Activated CD4-positive, alpha-beta T cell treated with anti-CD3 and anti-CD28 coated beads, Interleukin-2, amount 50 U/mL, for 4 hours (primary cell): ENCODE measurements at regions not wholly inside any gene's neighbourhood (a gene's known extent, or its start where the extent isn't known, plus 50 kb on each side); places are given as distances from the start of the nearest gene placed in this dataset.
"Not testable (repeated sequence)": the region's sequence is repeated elsewhere in the genome, so short reads cannot be mapped to it uniquely, and the experiment has no call there.

Experiments
- DNase-seq, 2 experiments: peaks; one replicate each; pipeline ENCODE4 v3.0.0-alpha.2; 2020

DNA sequence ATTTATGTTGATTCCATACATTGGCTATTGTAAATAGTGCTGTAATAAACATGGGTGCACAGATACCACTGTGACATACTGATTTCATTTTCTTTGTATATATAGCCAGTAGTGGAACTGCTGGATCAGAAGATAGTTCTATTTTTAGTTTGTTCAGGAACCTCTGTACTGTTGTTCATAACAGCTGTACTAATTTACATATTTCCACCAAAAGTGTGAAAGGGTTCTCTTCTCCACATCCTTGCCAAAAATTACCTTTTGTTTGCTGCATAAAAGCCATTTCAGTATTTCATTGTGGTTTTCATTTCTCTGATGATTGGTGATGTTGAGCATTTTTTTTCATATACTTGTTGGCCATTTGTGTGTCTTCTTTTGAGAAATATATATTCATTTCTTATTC lies 1962.1 kb downstream of the PCDH9 start:
- no peak for DNase-seq

DNA sequence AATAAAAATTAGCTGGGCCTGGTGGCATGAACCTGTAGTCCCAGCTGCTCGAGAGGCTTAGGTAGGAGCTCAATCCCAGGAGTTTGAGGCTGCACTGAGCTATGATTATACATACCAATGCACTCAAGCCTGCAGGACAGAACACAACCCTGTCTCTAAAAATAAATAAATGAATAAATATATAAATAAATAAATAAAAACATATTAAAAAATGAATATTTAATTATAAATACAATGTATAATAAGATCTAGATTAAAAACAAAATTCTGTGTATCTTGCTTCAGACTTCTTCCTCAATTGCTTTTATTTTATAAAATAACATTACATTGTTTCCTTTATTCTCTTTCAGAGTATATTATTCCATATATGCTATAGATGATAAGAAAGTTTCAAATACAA lies 1964.1 kb downstream of the PCDH9 start:
- DNase-seq = no peak

- DNase-seq = no peak
Measured at GRCh38 chr13:65264066-65264465, 1966.1 kb downstream of the PCDH9 start.

DNA sequence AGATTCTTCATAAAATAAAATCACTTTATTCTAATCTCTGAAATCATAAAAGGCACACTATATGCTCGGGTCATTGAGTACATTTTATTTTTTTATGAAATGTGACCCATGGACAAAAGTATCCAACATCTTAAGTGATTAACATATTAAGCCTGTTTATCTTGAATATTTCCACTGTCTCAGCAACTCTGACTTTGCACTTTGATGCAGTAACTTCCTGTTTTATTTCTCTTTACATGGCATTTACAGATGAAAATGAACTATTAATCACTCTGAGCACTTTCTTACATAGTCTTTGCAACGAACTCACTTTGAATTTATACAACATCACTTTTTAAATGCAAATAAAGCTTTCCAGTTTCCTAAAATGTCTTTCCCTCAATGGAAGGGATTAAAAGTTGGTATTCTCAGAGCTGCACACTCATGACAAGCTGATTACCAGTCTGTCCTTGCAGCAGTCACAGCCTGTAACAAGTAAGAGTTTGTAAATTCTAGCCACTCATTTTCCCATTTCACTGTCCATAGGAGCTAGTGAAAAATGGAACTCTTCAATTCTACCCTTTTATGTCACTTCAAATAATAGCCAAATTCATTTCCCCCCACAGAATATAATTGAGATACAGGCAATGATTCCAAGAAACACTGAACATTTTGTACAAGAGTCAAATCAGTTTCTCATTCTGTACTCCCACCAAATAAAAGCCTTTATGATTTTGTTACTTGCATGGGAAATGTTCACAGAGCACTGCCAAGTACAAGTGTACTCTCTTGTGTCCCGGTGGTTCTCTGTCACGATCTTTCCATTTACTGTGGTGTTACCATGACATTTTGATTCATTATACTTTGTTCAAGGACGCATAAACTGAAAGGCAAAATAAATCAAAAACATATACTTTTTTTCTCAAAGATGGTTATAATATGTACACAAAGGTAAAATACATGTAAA lies 1968.9 kb downstream of the PCDH9 start:
- no peak for DNase-seq

- no peak for DNase-seq
Measured at GRCh38 chr13:65240773-65241172, 1989.4 kb downstream of the PCDH9 start.

DNA sequence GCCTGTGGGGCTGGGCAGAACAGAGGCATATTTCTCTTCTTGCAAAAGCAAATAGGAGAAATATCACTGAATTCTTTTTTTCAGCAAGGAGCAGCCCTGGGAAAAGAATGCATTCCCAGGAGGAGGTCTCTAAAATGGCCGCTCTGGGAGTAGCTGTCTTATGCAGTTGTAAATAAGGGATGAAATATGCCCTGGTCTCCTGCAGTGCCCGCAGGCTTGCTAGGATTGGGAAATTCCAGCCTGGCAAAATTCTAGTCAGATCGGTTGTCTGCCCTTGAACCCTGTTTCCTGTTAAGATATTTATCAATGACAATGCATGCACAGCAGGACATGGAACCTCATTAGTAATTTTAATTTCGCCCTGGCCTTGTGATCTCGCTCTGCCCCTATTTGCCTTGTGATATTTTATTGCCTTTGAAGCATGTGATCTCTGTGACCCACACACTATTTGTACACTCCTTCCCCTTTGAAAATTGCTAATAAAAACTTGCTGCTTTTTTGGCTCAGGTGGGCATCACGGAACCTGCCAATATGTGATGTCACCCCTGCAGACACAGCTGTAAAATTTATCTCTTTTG lies 1993.2 kb downstream of the PCDH9 start:
- no peak for DNase-seq

- DNase-seq = no peak
Measured at GRCh38 chr13:65217471-65217995, 2012.6 kb downstream of the PCDH9 start.

DNA sequence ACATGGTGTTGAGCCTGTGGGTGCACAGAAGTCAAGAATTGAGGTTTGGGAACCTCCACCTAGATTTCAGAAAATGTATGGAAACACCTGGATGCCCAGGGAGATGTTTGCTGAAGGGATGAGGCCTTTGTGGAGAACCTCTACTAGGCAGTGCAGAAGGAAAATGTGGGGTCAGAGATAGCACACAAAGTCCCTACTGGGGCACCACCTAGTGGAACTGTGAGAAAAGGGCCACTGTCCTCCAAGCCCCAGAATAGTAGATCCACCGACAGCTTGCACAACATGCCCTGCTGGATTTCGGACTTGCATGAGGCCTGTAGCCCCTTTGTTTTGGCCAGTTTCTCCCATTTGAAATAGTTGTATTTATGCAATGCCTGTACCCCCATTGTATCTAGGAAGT lies 2027.3 kb downstream of the PCDH9 start:
- DNase-seq = not testable (repeated sequence)

DNA sequence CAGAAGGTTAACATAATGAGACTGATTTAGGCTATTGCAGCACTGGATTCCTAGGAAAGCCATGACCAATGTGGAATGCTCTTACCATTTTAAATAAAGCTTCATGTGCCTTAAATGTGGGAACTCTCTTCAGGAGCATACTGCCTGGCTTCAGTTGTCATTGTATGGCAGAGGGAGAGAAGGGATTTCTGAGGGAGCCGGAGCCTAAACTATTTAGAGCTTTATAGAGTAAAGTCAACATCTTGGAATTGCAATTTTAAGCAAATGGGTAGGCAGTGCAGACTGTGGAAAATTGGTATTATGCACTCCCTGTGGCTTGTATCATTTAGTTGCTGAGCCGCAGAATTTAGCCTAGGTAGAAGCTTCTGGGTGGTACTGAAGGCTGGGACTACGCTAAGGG lies 2041.4 kb downstream of the PCDH9 start:
- no peak for DNase-seq

- DNase-seq = no peak
Measured at GRCh38 chr13:65168026-65168425, 2062.1 kb downstream of the PCDH9 start.

GRCh38 chr13:65166675-65167074 lies 2063.5 kb downstream of the PCDH9 start:
- DNase-seq = no peak

GRCh38 chr13:65159803-65160202 lies 2070.3 kb downstream of the PCDH9 start:
- DNase-seq = no peak

GRCh38 chr13:65155861-65156260 lies 2074.3 kb downstream of the PCDH9 start:
- DNase-seq = no peak

- DNase-seq = no peak
Measured at GRCh38 chr13:65154661-65155447, 2075.3 kb downstream of the PCDH9 start.

GRCh38 chr13:65149687-65150086 lies 2080.4 kb downstream of the PCDH9 start:
- DNase-seq = no peak

DNA sequence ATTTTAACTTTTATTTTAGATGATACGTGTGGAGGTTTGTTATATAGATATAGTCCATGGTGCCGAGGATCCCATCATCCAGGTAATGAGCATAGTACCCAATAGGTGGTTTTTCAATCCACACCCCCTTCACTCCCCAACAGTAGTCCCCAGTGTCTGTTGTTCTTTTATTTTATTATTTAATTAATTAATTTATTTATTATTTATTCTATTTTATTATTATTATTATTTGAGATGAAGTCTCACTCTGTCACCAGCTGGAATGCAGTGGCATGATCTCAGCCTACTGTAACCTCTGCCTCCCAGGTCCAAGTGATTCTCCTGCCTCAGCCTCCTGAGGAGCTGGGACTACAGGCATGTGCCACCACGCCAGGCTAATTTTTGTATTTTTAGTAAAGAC lies 2086.2 kb downstream of the PCDH9 start:
- no peak for DNase-seq

- DNase-seq = no peak
Measured at GRCh38 chr13:65133094-65133493, 2097.0 kb downstream of the PCDH9 start.

GRCh38 chr13:65125236-65125635 lies 2104.9 kb downstream of the PCDH9 start:
- no peak for DNase-seq

DNA sequence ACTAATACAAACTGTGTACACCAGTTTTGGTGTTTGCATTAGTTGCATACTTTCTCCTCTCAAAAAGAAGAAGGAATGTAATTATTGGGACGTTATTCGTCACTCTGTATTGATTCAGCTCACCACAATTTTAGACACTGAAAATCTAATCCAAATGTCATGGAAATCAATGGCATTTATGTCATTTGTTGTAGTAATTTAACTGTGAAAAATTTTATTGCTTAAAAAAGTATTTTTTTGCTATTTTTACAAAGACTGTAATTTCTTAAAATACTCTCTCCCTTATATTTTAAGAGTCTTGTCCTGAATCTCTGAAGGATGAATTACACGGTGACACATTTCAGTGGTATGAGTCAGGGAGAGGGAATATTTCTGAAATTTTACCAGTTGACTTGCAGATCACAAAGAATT lies 2117.6 kb downstream of the PCDH9 start:
- no peak for DNase-seq

GRCh38 chr13:65112123-65112522 lies 2118.0 kb downstream of the PCDH9 start:
- DNase-seq = no peak

DNA sequence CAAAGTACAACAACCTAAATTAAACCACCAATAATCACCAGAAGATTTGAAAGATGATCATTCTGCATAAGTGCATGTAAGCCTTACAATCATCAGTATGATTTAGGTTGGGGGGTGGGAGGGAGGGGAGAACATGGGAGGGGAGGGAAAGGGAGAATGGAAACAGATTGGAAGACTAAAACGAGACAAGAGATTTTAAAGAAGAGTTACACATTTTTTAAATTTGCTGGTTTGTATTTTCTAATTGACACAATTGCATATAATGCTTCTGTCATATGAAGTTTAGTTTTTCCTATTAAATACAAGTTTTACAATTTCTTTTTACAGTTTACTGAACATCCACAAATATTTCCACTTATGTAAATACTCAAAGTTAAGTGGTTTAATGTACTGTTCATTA lies 2118.9 kb downstream of the PCDH9 start:
- no peak for DNase-seq

- not testable (repeated sequence) for DNase-seq
Measured at GRCh38 chr13:65104436-65104835, 2125.7 kb downstream of the PCDH9 start.

GRCh38 chr13:65103351-65103750 lies 2126.8 kb downstream of the PCDH9 start:
- DNase-seq = no peak
